Stimulated activated CD8-positive, alpha-beta memory T cell treated with anti-CD3 and anti-CD28 coated beads, Interleukin-12 subunit alpha, Interleukin-12 subunit beta, amount 100 ng/mL, for 1 hour (primary cell): ENCODE measurements at regions not wholly inside any gene's neighbourhood (a gene's known extent, or its start where the extent isn't known, plus 50 kb on each side); places are given as distances from the start of the nearest gene placed in this dataset.

Experiments used
- DNase-seq: peaks from one replicate; pipeline ENCODE4 v3.0.0-alpha.2; 2020; ENCODE audit warnings: low read depth

DNA sequence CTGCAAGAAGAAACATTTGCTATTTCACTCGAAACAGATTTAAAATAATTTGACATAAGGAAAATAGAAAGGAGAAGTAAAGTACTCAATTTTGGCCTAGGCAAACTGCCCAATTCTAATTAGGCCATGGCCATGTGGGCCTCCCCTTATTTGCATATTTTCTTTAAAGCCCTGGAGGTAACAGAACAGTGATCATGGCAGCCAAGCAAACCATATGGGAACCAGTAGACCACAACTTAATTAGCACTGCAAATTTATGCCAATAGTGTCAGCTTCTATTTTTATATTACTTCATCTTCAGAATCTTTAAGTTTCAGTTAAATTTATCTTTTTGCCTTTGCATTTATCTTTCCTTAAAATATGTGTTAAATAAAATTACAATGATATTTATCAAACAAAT lies 63.3 kb upstream of the THSD7A start:
- DNase-seq, result no peak

DNA sequence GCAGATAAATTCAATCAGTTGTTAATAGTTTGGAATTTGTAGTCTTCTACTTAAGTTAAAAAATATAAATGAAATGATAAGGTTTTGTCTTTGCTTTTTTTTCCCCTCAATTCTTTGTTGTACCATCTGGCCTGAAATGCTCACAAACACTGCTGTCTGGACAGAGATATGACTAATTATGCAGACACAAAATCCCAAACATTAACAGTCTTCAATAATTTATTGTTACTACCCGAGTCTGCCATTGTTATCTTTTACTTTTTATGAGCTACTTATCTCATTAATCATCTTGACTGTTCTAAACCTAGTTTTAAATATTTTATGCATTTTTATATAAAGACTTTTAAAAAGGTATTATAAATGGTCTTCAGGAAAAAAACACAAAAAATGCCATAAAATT lies 64.7 kb upstream of the THSD7A start:
- no peak for DNase-seq

DNA sequence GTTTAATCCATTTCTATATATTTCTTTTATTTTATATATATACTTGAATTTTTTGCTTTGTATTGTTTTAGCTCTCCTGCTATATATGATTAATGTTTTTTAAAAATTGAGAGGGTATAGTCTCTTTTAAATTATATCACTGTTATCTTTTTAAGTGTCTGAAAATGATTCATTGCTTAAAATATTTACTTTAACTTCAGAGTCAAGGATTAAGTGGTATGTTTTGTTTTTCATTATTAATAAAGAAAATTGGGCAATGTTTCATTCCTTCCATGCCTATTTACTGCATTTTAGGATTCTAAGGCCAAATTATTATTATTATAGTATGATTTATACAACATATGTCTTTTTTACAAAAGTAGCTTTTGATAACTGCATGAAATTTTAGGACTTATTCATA lies 67.2 kb upstream of the THSD7A start:
- no peak for DNase-seq

DNA sequence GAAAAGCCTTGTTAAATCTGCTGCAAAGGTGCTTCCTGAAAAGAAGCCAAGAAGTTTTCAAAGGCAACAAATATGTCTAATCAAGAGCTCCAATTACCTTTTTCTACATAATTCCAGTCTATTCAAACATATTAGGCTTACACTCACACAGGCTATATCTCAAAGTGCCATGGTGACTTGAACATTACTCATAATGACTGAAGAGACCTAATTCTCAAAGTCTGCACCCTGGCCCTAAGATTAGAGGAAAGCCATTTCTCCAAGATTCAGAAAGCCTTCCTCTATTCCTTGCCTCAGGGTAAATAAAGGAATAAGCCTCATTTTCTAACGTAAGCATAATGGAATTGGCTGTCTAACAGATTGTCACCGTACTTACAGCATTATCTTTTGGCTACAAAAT lies 78.3 kb upstream of the THSD7A start:
- DNase-seq, result no peak

DNA sequence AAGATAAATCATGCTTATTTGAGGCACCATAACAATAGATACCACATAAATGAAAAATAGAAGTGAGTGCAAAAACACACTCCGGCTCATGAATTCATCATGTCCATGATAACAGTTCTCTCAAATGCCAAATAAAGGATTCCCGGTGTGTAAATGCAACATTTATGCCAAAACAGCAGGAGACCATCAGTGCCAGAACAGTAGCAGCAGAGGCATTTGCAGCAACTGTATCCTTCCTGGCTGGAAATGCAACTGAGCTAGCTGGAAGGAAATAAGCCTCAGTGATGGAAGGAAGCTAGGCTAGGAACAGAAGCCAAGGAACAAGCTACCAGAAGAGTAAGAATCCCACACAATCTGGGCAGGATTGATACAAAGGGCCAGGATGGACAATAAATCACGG lies 79.9 kb upstream of the THSD7A start:
- DNase-seq, result no peak

DNA sequence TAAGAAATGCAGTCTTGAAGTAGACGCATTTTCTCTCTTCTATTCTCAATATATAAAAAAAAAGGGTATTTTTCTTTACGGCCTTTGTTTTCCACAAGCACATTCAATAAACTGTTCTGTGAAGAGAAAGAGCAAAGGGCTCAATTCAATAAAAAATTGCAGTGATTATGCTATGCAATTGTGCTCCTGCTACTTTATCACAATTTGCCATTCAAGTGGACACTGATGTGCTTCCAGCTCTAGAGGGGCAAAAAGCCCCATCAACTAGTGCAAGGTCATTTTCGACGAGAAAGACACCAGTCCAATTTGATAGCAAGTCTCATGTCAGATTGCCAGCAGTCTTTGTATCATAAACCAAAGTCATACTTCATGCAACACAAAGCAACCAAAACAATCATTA lies 82.6 kb upstream of the THSD7A start:
- no peak for DNase-seq

DNA sequence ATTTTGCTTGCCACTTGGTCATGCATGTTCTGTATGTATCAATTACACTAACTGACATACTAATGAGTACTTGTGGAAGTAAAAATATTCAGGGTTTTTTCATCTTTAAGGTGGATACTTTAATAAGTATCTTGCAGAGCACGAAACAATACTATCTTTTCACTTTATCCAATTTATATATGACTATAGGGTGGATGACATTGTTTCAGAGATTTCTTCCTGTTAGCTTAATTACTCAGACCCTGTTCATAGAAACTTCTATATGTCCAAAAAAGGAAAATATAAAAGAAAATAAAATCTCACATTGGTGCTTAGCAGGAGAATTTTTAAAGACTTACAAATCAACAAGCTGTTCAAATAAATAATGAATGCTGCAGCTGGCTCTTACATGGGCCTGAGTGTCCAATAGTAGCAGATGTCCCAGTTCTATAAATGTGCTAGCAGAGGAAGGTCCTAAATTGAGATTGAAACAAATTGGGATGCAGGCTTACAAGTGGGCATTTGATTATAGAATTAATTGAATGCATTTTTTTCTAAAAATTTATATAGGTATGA lies 91.5 kb upstream of the THSD7A start:
- DNase-seq, result no peak

DNA sequence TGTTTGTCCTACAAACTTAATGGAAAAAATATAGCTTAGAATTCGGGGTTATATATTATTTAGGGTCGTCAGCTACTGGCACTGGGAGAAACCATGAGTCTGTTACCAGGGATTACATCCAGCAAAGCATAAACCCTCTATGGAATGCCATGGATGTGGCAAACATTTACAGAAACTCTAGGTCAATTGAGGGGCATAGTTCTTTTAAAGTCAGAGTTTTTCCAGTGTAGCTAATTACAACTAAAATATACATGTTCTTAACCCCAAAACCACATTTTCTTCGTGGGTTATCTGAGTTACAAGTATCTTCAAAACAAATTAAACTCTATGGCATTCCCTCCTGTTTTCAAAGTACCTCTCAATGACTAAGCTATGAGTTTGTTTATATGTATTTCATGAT lies 99.3 kb upstream of the THSD7A start:
- no peak for DNase-seq

DNA sequence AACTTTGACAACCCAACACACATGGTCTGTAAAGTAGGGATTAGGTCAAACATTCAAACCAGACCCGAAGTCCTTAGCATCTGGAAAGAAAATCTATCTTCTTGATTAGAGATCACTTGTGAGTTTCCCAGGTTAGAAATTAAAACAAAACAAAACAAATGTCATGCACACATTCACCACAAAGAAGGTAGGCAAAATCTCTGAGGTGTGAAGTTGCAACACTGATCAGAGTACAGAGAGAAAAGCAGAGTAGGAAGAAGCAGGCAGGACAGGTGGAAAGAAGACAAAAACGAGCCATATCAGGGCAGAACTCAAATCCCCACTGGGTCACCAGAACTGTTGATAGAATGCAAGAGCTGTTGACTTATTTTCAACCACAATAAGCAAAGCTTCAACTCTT lies 102.8 kb upstream of the THSD7A start:
- DNase-seq, result no peak

DNA sequence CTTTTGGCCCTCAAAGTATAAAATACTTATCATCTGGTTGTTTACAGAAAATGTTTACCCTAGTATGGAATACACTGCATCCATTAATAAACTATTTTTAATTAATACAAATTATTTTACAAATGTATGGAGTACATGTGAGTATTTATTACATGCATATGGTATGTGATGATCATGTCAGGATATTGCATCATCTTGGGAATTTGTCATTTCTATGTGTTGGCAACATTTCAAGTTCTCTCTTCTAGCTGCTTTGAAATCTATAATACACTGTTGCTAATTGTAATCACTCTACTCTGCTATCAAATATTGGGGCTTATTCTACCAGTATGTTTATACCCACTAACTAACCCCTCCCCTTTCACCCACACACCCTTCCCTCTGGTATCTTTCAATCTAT lies 103.9 kb upstream of the THSD7A start:
- DNase-seq, result no peak

DNA sequence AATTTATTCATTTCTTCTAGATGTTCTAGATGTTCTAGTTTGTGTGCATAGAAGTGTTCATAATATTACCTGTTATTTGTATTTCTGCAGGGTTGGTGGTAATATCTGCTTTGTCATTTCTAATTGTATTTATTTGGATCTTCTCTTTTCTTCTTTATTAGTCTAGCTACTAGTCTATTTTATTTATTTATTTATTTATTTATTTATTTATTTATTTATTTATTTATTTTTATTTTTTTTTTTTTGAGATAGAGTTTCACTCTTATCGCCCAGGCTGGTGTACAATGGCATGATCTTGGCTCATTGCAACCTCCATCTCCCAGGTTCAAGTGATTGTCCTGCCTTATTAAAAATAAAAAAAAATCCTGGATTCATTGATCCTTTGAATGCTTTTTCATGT lies 114.8 kb upstream of the THSD7A start:
- no peak for DNase-seq

DNA sequence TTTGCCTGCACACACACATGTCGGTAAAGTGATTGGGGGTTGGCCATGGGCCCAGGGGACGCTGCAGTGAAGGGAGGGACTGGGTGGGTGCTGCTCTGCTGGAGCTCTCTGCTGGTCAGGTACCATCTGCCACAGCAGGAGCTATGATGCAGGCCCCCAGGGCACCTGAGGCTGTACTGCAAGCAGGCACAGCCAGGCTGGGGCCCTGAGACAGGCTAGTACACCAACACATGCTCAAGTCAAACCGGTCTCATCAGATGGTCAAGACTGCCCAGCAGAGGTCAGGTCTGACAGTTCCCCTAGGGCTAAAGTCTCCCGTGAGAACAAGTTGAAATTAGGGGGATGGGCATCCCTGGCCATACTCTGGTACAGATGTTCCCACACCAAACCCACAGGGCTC lies 118.3 kb upstream of the THSD7A start:
- no peak for DNase-seq

DNA sequence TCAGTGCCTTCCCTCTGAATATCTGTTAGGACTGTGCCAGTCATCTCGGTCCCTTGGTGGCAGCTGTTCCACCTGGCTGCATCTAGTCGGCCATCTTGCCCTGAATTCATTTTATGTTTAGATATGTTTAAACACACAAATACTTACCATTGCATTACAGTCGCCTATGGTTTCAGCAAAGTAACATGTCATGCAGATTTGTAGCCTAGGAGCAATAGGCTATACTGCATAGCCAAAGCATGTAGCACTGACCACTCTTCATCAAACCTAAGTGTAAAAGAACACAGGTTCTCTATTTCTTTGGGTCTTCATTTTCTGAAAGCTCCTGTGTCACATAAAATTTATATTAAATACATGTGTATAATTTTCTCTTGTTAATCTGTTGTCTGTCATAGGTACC lies 118.9 kb upstream of the THSD7A start:
- DNase-seq, result no peak

DNA sequence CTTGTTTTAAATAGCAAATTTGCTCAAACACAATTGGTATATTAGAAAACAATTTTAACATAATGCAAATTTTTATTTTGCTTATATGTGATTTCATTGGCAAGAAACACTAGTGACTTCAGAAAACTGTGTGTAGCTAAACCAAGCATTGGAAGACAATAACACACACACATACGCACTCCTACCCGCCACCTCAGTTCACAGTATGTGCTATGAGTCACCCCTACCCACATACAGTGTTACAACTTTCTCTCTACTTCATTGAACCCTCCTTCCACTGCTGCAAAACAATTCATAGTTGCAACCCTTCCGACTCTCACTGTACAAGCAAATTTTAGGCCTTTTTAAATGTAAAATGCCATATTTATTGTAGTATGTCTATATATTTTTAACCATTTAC lies 119.9 kb upstream of the THSD7A start:
- DNase-seq, result no peak

DNA sequence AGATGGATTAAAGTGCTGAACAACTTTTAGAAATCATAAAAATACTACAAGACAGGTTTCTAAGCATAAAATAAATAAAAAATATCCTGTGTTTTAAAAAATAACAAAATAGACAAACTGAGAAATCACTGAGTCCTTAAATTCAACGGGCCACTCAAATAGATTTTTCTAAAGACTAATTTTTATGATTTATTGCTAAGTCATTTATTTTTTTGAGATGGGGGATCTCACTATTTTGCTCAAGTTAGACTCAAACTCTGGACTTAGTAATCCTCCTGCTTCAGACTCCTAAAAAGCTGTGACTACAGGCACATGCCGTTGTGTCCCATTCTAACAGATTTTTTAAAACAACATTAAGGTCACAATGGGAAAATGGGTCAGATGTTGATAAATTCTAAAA lies 121.0 kb upstream of the THSD7A start:
- no peak for DNase-seq

DNA sequence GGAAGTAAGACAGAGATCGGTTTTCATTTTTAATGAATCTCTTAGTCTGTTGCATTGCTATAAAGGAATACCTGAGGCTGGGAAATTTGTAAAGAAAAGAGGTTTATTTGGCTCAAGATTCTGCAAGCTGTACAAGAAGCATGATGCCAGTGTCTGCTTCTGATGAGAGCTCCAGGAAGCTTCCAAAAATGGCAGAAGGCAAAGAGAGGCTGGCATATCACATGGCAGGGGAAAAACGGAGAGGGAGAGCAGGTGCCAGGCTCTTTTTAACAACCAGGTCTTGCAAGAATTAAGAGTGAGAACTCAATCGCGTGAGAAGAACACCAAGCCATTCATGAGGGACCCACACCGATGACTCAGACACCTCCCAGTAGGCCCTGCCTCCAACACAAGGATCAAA lies 125.0 kb upstream of the THSD7A start:
- no peak for DNase-seq

DNA sequence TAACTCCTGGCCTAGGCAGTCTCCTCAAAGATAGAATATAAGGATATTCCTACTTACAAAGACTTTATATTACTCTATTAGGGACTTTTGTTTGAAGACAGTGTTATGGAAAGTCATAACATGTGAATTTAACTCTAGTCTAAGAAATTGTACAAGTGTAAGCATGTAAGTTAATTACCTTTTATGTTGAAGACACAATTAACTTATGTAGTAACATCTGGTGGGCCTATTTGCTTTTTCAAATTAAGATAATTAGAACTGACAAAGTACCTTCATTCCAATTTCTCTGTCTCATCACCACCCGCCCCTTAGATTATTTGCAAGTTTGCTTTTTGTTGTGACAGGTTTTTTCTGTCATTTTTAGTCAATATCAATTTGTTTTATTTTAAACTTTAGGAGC lies 126.0 kb upstream of the THSD7A start:
- DNase-seq, result no peak

DNA sequence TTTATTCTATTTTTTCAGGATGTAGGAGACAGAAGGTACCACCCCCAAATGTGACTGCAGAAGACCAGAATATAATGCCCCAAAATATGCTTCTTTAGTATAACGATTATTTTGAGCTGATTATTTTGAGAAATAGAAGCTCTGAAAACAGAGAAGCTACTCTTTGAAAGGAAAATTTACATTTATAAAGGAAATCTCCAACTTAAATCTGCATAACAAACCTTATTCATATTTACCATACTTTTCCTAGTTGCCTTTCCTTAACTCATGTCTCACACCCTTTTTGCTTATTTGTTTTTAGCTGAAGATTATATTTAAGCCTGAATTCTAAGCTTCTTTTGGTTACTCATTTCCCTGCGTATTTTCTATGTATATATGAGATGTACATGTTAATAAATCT lies 127.1 kb upstream of the THSD7A start:
- no peak for DNase-seq

DNA sequence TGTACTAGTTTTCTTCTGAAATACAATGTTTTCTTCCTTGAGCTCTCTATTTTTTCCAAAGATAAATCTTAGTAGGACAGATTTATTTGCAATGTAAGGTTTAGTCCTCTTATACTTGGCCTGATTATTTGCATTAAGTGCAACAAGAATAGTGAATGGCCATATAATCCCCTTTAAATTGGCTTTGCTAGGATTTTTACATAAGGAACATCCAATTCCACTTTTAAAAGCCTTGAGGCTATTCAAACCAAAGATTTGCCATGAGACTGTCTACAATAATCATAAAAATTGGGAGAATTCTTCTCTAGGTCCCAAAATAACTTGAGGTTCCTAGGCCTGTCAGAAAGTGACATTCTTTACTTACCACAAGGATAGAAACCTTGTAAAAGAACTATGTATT lies 128.6 kb upstream of the THSD7A start:
- DNase-seq, result no peak

DNA sequence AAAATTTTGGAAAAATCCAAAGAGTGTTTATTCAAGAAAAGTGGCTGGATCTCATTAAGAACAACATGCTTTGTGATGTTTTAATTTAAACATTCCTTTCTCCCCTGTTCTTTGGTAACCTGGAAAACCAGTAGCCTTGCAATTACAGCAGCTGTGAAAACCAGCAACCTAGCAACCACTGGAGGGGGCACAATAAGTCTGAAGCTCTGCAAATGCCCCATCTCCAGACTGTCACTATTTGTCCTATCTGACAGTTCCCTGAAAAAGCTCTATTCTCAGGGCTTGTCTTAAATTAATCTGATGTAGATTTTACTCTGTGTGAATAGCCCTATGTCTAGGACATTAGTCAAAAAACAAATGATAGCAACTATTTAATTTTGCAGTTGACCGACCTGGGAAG lies 137.6 kb upstream of the THSD7A start:
- no peak for DNase-seq

DNA sequence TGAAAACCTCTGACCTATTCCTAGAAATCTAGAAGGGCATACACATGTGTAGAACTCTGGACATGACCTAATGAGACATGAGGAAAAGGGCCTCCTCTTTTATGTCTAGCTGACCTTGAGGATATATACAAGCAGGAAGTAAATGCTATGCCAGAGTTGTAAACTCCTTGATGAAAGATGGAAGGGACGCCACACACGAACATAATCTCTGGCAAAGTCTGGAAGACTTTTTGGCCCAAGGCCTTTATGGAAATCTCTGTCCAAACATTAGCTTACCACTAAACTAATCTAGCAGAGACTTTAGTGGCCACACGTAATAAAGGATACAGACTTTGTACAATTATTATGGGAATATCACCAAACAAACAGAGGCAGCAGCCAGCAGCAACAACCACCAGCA lies 138.1 kb upstream of the THSD7A start:
- no peak for DNase-seq

DNA sequence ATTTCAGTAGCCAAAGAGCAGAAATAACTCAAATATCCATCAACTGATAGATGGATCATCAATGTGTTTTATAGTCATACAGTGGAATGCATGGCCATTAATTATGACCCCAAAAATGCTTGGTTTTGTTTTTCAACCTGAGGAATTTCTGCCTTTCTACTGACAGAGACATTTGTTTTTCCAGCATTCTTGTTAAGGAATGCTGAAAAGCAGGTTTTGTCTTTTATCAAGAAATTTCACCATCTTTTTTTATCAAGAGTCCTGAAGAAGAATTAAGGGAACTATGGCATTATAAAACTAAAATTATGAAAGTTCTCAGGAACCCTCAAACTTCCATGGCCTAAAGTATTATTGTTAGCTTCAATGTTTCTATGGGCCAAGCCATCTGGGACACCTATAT lies 153.4 kb upstream of the THSD7A start:
- no peak for DNase-seq

DNA sequence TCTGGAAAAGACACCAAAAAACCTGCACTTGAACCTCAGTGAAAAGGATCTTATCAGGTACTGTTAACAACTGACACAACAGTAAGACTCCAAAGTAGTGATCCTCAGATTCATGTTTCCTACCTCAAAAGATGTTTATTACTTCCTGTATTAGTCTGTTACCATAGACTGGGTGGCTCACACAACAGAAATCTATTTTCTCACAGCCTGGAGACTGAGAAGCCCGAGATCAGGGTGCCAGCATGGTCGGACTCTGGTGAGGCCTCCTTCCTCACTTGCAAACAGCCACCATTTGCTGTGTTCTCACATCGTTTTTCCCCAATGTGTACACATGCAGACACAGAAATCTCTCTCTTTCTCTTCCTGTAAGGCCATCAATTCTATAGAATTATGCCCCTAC lies 154.0 kb upstream of the THSD7A start:
- no peak for DNase-seq

DNA sequence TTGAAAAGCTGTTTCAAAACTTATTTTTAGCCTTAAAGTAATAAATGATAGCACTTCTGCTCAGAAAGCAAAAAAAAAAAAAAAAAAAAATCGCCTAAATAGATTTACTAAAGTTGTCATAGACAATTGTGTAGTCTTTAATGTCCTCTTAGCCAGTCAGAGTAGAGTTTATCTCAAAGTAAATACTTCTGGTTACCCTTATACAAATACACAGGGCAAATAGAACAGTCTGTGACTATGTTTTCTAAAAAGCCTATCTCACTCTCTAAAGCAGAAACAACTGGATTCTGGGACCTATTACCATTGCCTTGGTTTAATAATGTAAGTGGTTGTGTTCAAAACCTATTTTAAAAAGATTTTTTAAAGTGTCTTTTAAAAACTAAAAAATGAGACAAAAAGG lies 156.2 kb upstream of the THSD7A start:
- DNase-seq, result no peak

DNA sequence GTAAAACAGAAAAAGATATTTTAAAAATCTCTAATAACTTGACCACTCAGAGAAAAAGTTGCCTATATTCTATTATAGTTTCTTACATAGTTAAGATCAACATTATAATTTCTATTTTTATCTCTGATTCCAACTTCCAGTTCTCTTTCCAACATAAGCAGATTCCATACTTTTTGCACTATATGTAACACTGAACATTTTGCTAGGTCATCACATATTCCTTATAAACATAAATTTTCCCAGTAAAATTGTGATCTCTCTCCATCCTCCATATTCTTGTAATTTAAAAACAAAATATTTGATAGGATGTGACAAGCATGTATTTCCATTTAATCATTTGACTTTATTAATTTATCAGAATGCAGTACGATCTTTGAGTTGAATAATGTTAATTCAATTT lies 170.4 kb upstream of the THSD7A start:
- DNase-seq, result no peak
